ENCODE measurements at regions not wholly inside any gene's neighbourhood (a gene's known extent, or its start where the extent isn't known, plus 50 kb on each side); places are given as distances from the start of the nearest gene placed in this dataset.

DNA sequence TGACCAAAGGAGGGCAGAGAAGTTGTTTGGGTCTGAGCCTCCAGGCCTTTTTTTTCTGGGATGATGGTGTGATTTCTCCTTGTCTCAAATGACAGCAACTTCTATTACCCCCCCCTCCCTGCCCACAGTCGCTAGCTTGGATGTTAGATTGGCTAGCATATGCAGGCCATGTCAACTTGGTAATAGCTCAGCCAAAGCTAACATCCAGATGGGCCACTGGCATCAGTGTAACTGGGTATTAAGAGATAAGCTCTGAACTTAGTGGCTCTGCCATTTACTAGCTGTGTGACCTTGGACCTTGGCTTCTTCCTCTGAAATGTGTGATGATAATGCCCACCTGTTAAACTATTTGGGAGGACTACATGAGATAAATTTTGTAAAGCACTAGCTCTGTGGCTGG is 86.9 kb upstream of the TSPAN2 start:
- H3K27ac Mint-ChIP-seq = no peak overlapping the region
- H3K36me3 Mint-ChIP-seq = no peaks in the 10 kb centered on the region
- H3K4me1 Mint-ChIP-seq (ENCODE audit: unreplicated experiment) = peaks cover under 1% of the 10 kb centered on the region
- no peaks in the 10 kb centered on the region for H3K9me3 Mint-ChIP-seq
- TF ChIP-seq CTCF (conservative IDR thresholded peaks at IDR 0.05) = no peak
- no peak for DNase-seq (ENCODE audit: extremely low spot score, unreplicated experiment)
- peaks cover 3% of the 10 kb centered on the region for H3K27me3 Mint-ChIP-seq
- no peak overlapping the region for H3K4me3 Mint-ChIP-seq

DNA sequence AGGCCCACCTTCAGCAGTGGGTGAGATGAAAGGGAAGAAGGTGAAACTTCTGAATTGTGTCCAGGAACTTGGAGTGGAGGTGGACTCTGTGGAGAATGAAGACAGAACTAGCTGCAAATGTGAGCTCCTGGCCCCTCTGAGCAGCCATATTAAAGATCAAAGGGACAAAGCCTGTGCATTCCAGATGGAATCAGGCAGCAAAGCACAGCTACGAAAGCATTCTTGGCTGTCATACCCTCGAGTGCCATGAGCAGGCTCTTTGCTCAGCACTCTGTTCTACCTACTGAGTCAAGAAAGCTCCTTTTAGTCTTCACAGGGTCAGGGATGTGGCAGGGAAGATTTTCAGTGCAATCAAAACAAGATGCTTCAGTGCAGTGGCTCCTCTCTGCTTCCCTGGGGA is 86.3 kb upstream of the TSPAN2 start:
- DNase-seq (ENCODE audit: extremely low spot score, unreplicated experiment) = no peak

GRCh38 chr1:115173151-115173550 is 83.8 kb upstream of the TSPAN2 start:
- Mint-ChIP-seq H3K4me1 (ENCODE audit: unreplicated experiment) (no peaks in the 10 kb centered on the region), H3K27me3 (no peaks in the 10 kb centered on the region), H3K9me3 (no peaks in the 10 kb centered on the region), H3K36me3 (no peaks in the 10 kb centered on the region), H3K4me3 (no peak overlapping the region), H3K27ac (no peak overlapping the region)
- no peak for TF ChIP-seq CTCF (conservative IDR thresholded peaks at IDR 0.05)
- no peak for DNase-seq (ENCODE audit: extremely low spot score, unreplicated experiment)

More for the DNA sequence above, 86.3 kb upstream of the TSPAN2 start:
- no peak overlapping the region for H3K4me3 Mint-ChIP-seq
- H3K27ac Mint-ChIP-seq = no peak overlapping the region
- no peak for TF ChIP-seq CTCF (conservative IDR thresholded peaks at IDR 0.05)
- H3K36me3 Mint-ChIP-seq = no peaks in the 10 kb centered on the region
- H3K9me3 Mint-ChIP-seq = no peaks in the 10 kb centered on the region
- H3K27me3 Mint-ChIP-seq = peaks cover under 1% of the 10 kb centered on the region
- H3K4me1 Mint-ChIP-seq (ENCODE audit: unreplicated experiment) = no peaks in the 10 kb centered on the region

DNA sequence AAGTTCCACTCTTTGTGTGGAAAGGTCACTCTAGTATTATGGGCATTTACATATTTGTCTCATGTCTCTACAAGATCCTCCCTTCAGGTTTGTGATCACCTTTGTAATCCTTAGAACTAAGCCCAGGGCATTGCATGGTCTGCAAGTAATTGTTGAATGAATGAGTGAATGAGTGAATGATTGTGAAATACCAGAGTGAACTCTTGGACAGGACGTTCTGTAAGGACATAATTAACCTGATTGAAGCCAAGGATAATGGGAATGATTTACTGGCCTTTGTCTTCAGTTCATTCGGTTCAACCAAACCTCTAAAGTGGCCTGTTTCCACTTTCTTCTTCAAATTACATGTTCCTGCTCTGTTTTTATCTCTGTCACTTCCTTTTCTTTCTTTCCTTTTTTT is 83.0 kb upstream of the TSPAN2 start:
- TF ChIP-seq CTCF (conservative IDR thresholded peaks at IDR 0.05) = no peak
- H3K36me3 Mint-ChIP-seq = no peaks in the 10 kb centered on the region
- no peak overlapping the region for H3K27ac Mint-ChIP-seq
- H3K9me3 Mint-ChIP-seq = no peaks in the 10 kb centered on the region
- H3K27me3 Mint-ChIP-seq = no peaks in the 10 kb centered on the region
- no peak for DNase-seq (ENCODE audit: extremely low spot score, unreplicated experiment)
- no peak overlapping the region for H3K4me3 Mint-ChIP-seq
- no peaks in the 10 kb centered on the region for H3K4me1 Mint-ChIP-seq (ENCODE audit: unreplicated experiment)

- Mint-ChIP-seq H3K36me3 (no peaks in the 10 kb centered on the region), H3K4me3 (no peak overlapping the region), H3K9me3 (no peaks in the 10 kb centered on the region), H3K27ac (no peak overlapping the region), H3K4me1 (ENCODE audit: unreplicated experiment) (no peaks in the 10 kb centered on the region), H3K27me3 (no peaks in the 10 kb centered on the region)
- no peak for TF ChIP-seq CTCF (conservative IDR thresholded peaks at IDR 0.05)
- DNase-seq (ENCODE audit: extremely low spot score, unreplicated experiment) = no peak
Observed at GRCh38 chr1:115170961-115171392, 81.7 kb upstream of the TSPAN2 start.

DNA sequence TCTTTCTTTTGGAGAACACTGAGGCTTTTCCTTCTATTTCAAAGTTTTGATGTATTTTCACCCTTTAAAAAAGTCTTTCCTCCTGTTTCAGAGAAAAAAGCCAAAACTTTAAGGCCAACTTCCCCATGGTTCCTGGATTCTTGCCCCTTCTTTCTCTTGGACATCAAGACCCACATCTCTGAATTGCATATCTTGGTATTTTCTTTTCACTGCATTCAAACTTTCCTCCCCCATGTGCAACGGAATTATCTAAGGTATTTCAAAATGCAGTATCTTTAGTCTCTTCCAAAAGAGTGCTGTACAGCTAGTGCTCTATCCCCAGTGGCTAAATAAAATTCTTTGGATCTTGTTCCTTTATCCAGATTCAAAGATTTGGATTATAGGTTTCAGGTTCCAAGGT is 81.1 kb upstream of the TSPAN2 start:
- DNase-seq (ENCODE audit: extremely low spot score, unreplicated experiment) = no peak
- H3K9me3 Mint-ChIP-seq = no peaks in the 10 kb centered on the region
- no peaks in the 10 kb centered on the region for H3K36me3 Mint-ChIP-seq
- H3K4me1 Mint-ChIP-seq (ENCODE audit: unreplicated experiment) = no peaks in the 10 kb centered on the region
- no peak for TF ChIP-seq CTCF (conservative IDR thresholded peaks at IDR 0.05)
- H3K27ac Mint-ChIP-seq = no peak overlapping the region
- no peak overlapping the region for H3K4me3 Mint-ChIP-seq
- H3K27me3 Mint-ChIP-seq = no peaks in the 10 kb centered on the region
